ENCODE measurements at regions not wholly inside any gene's neighbourhood (a gene's known extent, or its start where the extent isn't known, plus 50 kb on each side); places are given as distances from the start of the nearest gene placed in this dataset.

GRCh38 chrX:127324128-127324527, 504.6 kb downstream of the PRR32 start:
- TF ChIP-seq EZH2 (IDR thresholded peaks at IDR 0.05), result no peak
- no peak for TF ChIP-seq POLR2AphosphoS5 (IDR thresholded peaks at IDR 0.05; ENCODE audit: borderline replicate concordance, low read depth, low read length)
